ENCODE measurements at regions not wholly inside any gene's neighbourhood (a gene's known extent, or its start where the extent isn't known, plus 50 kb on each side); places are given as distances from the start of the nearest gene placed in this dataset.

DNA sequence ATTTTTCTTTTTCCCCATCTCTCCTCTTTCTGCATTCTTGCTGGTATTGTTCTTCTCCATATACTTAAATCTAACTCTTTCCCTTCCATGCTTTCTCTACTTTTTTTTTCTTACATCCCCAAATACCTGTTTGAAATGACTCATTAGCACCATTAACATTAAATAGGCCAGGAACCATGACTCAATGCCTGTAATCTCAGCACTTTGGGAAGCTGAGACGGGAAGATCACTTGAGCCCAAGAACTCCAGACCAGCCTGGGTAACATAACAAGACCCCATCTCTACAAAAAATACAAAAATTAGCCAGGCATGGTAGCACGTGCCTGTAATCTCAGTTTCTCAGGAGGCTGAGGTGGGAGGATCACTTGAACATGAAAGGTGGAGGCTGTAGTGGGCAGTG is 1026.8 kb downstream of the GATA3 start:
- TF ChIP-seq GATA3 (IDR thresholded peaks at IDR 0.05; ENCODE audit: low read depth, low read length) (no peak), GATA2 (IDR thresholded peaks at IDR 0.05; ENCODE audit: low read depth, low read length) (no peak)

Measured in SH-SY5Y (cell line).